Adipocyte (in vitro differentiated cells): ENCODE measurements at regions not wholly inside any gene's neighbourhood (a gene's known extent, or its start where the extent isn't known, plus 50 kb on each side); places are given as distances from the start of the nearest gene placed in this dataset.
"Not testable (repeated sequence)": the region's sequence is repeated elsewhere in the genome, so short reads cannot be mapped to it uniquely, and the experiment has no call there.

Experiments
- DNase-seq: peaks from one replicate; pipeline ENCODE4 v3.0.0-alpha.2; 2015; ENCODE audit warnings: low read depth
- H3K27me3 ChIP-seq: replicated peaks from 2 replicates; pipeline ENCODE4 v1.7.0; 2013; ENCODE audit warnings: mild to moderate bottlenecking, low read length, moderate library complexity; ENCODE audit not compliant: control insufficient read depth, insufficient read depth
- H3K36me3 ChIP-seq: 2 replicates; pipeline ENCODE4 v1.7.0; 2013; ENCODE audit warnings: low read length, mild to moderate bottlenecking, moderate library complexity; ENCODE audit not compliant: control insufficient read depth, insufficient read depth, severe bottlenecking
- H3K4me1 ChIP-seq: 2 replicates; pipeline ENCODE4 v1.7.0; 2013; ENCODE audit warnings: mild to moderate bottlenecking, low read length, moderate library complexity; ENCODE audit not compliant: control insufficient read depth, insufficient read depth
- H3K4me3 ChIP-seq: 2 replicates; pipeline ENCODE4 v1.7.0; 2013; ENCODE audit warnings: mild to moderate bottlenecking, low read length, moderate library complexity
- H3K9ac ChIP-seq: 2 replicates; pipeline ENCODE4 v1.7.0; 2013; ENCODE audit warnings: mild to moderate bottlenecking, low read length, moderate library complexity
- H3K9me3 ChIP-seq: 2 replicates; pipeline ENCODE4 v1.7.0; 2013; ENCODE audit warnings: mild to moderate bottlenecking, low read length, moderate library complexity; ENCODE audit not compliant: control insufficient read depth

DNA sequence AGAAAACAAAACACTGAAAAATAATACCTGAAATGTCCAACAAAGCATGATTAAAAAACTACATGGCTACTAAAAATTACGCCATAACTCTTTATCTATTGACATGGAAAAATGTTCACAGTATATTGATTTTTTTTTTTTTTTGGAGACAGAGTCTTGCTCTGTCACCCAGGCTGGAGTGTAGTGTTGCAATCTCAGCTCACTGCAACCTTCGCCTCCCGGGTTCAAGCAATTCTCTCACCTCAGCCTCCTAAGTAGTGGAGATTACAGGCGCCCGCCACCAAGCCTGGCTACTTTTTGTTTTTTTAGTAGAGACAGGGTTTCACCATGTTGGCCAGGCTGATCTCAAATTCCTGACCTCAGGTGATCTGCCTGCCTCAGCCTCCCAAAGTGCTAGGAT lies 96.8 kb downstream of the TRIM69 start:
- not testable (repeated sequence) for H3K9me3 ChIP-seq, H3K4me1 ChIP-seq, DNase-seq, H3K36me3 ChIP-seq, H3K27me3 ChIP-seq, H3K4me3 ChIP-seq, H3K9ac ChIP-seq

GRCh38 chr15:44833761-44834160 lies 97.4 kb downstream of the TRIM69 start:
- not testable (repeated sequence) for H3K4me1 ChIP-seq, H3K27me3 ChIP-seq, H3K9me3 ChIP-seq

GRCh38 chr15:44835082-44835481 lies 98.8 kb downstream of the TRIM69 start:
- not testable (repeated sequence) for H3K4me1 ChIP-seq, H3K9me3 ChIP-seq, H3K27me3 ChIP-seq, DNase-seq, H3K4me3 ChIP-seq, H3K9ac ChIP-seq, H3K36me3 ChIP-seq

More at GRCh38 chr15:44833761-44834160, 97.4 kb downstream of the TRIM69 start:
- H3K36me3 ChIP-seq, DNase-seq, H3K9ac ChIP-seq, H3K4me3 ChIP-seq: not testable (repeated sequence)

- Histone ChIP-seq H3K36me3 (no peaks in the 10 kb centered on the region), H3K4me1 (no peaks in the 10 kb centered on the region), H3K9me3 (no peaks in the 10 kb centered on the region), H3K9ac (no peak overlapping the region), H3K27me3 (no peaks in the 10 kb centered on the region), H3K4me3 (no peak overlapping the region)
- DNase-seq: no peak
These were observed 99.8 kb downstream of the TRIM69 start for GRCh38 chr15:44836094-44836493.

- H3K9me3 ChIP-seq, H3K4me3 ChIP-seq, H3K9ac ChIP-seq, H3K36me3 ChIP-seq, H3K27me3 ChIP-seq, H3K4me1 ChIP-seq: not testable (repeated sequence)
- DNase-seq: peak; percentile 7
These were observed 102.6 kb downstream of the TRIM69 start for GRCh38 chr15:44838929-44839328.

GRCh38 chr15:44841762-44842161 lies 105.4 kb downstream of the TRIM69 start:
- not testable (repeated sequence) for H3K36me3 ChIP-seq, H3K9me3 ChIP-seq, DNase-seq, H3K9ac ChIP-seq, H3K4me3 ChIP-seq, H3K27me3 ChIP-seq, H3K4me1 ChIP-seq

DNA sequence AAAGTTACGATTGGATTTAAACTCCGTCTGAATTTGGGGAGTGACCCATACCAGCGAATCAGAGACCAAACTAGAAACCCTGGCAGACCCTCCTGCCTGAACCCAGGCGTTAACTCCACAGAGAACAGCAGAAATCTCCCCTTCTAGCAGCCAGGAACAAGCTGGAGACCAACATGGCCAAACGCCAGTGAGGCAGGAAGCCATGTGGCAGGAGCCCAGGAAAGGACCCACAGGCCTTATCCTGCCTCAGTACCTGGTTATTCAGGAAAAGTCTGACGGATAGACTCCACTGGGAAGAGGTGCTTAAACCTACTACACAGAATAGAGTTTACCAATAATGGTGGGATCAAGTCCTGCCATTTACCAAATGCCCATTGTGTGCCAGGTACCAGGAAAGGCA lies 106.6 kb downstream of the TRIM69 start:
- not testable (repeated sequence) for H3K4me1 ChIP-seq, H3K9ac ChIP-seq, H3K36me3 ChIP-seq, H3K4me3 ChIP-seq, H3K9me3 ChIP-seq, DNase-seq, H3K27me3 ChIP-seq

- not testable (repeated sequence) for DNase-seq, H3K9me3 ChIP-seq, H3K27me3 ChIP-seq, H3K4me3 ChIP-seq, H3K4me1 ChIP-seq, H3K9ac ChIP-seq, H3K36me3 ChIP-seq
These were observed 108.6 kb downstream of the TRIM69 start for GRCh38 chr15:44844936-44845335.

DNA sequence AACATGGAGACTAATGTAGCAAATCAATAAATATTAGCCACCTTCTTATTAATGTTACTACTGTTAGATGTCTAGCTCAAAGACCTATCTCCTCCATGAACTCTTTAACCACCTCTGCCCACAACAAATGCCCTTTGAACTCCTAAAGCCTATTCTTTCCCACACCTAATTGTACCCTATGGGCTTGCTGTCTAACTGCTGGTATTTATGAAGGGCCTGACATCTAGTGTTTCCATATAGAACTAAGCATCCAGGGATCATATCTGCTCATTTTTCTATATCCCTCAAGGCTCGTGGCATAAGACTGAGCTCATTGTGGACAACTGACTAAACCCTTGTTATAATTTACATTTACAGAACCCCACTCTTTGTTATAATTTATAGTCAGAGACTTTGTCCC lies 109.8 kb downstream of the TRIM69 start:
- not testable (repeated sequence) for H3K36me3 ChIP-seq, DNase-seq

DNA sequence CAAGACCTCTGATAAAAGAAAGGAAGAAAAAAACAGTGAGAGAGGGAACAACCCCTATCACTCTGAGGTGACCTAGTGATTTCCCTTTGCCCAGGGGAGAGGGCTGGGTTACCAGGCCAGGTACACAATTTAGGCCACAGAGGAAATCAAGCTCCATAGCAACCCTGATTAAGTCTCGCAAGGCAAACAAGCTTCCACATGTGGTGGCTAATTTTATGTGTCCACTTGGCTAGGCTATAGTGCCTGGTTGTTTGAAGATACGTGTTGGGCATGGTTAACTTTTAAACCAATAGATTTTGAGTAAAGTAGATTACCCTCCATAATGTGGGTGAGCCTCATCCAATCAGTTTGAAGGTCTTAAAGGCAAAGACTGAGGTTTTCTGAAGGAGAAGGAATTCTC lies 108.9 kb upstream of the TERB2 start:
- H3K4me1 ChIP-seq, H3K27me3 ChIP-seq, H3K4me3 ChIP-seq, DNase-seq, H3K9ac ChIP-seq, H3K36me3 ChIP-seq, H3K9me3 ChIP-seq: not testable (repeated sequence)

More for the DNA sequence above, 109.8 kb downstream of the TRIM69 start:
- H3K9me3 ChIP-seq, H3K4me3 ChIP-seq, H3K27me3 ChIP-seq, H3K9ac ChIP-seq, H3K4me1 ChIP-seq: not testable (repeated sequence)

GRCh38 chr15:44848859-44849258 lies 107.6 kb upstream of the TERB2 start:
- H3K9me3 ChIP-seq, H3K9ac ChIP-seq, H3K36me3 ChIP-seq, H3K4me3 ChIP-seq, H3K4me1 ChIP-seq, DNase-seq, H3K27me3 ChIP-seq: not testable (repeated sequence)

- H3K36me3 ChIP-seq, DNase-seq, H3K27me3 ChIP-seq, H3K4me3 ChIP-seq, H3K4me1 ChIP-seq, H3K9ac ChIP-seq, H3K9me3 ChIP-seq: not testable (repeated sequence)
These were observed 106.6 kb upstream of the TERB2 start for GRCh38 chr15:44849701-44850403.
